Heart left ventricle (tissue), 16 donors: ENCODE measurements at regions not wholly inside any gene's neighbourhood (a gene's known extent, or its start where the extent isn't known, plus 50 kb on each side); places are given as distances from the start of the nearest gene placed in this dataset.
A peak's percentile ranks its signal among the peaks of the same experiment; 100 is the strongest.

Source experiments
- ATAC-seq, 4 donors: fragments of 200-7000 bp; cut with Tn5 transposase; one replicate each; pipeline ENCODE4 v1.9.1; 2020 to 2022; ENCODE audit warnings: moderate library complexity in 4 of 4, mild to moderate bottlenecking in 3 of 4, moderate number of reproducible peaks in 1 of 4
- DNase-seq, 5 donors: peaks; one replicate each; pipeline ENCODE4 v3.0.0-alpha.2; 2020
- H3K27ac ChIP-seq, 12 donors: fragments of 200-600 bp; sonication (generic) in 4 of 12; one replicate each; pipeline versions ENCODE4 v1.5.0 to v1.8.0; 2016 to 2022; ENCODE audit warnings: mild to moderate bottlenecking in 2 of 12
- H3K27me3 ChIP-seq, 9 donors: fragments of 200-600 bp; sonication (generic) in 2 of 9; one replicate each; pipeline versions ENCODE4 v1.5.1 to v1.8.0; 2016 to 2022; ENCODE audit warnings: mild to moderate bottlenecking in 3 of 9
- H3K36me3 ChIP-seq, 9 donors: fragments of 200-600 bp; sonication (generic) in 2 of 9; one replicate each; pipeline versions ENCODE4 v1.5.0 to v1.8.0; 2018 to 2022; ENCODE audit warnings: mild to moderate bottlenecking in 2 of 9
- H3K4me1 ChIP-seq, 12 donors: fragments of 200-600 bp; sonication (generic) in 4 of 12; one replicate each; pipeline versions ENCODE4 v1.5.0 to v1.8.0; 2016 to 2022; ENCODE audit warnings: mild to moderate bottlenecking in 3 of 12
- H3K4me3 ChIP-seq, 12 donors: fragments of 200-600 bp; sonication (generic) in 4 of 12; one replicate each; pipeline versions ENCODE4 v1.5.0 to v1.8.0; 2017 to 2022; ENCODE audit warnings: mild to moderate bottlenecking in 9 of 12, moderate library complexity in 4 of 12
- H3K9me3 ChIP-seq, 12 donors: fragments of 200-600 bp; sonication (generic) in 4 of 12; one replicate each; pipeline versions ENCODE4 v1.5.0 to v1.8.0; 2016 to 2022; ENCODE audit warnings: mild to moderate bottlenecking in 1 of 12
- CTCF ChIP-seq, 12 donors: fragments of 200-600 bp; sonication (generic) in 4 of 12; IDR thresholded peaks; one replicate each; pipeline versions ENCODE4 v1.5.0 to v1.8.0; 2018 to 2022; ENCODE audit warnings: antibody characterized with exemption in 12 of 12, mild to moderate bottlenecking in 5 of 12
- POLR2A ChIP-seq, 2 donors: fragments of 450-650 bp; IDR thresholded peaks; one replicate each; pipeline ENCODE4 v1.6.1; 2017; ENCODE audit warnings: antibody characterized with exemption in 2 of 2, mild to moderate bottlenecking in 2 of 2, moderate library complexity in 2 of 2
- WGBS, 4 donors: extraction: QIAGEN DNeasy Blood & Tissue Kit in 2 of 4; methylation state at CpG; one replicate each; pipeline versions ENCODE4 v1.1.5 to v1.1.7; 2013 to 2018; 5-methylcytosine and 5-hydroxymethylcytosine counted together
- intact Hi-C, 10 donors: fragments of 100-400 bp; cut with DNase I; formaldehyde crosslinking; loops; one replicate each; pipeline versions ENCODE4 v1.11.1 to v1.14.2; 2022
- donor health status: ischemic (EF 13 %, LVEDD 7.1; RV severe dilation, severe dysfunction).
- donor health status: healthy with polysubstance abuse.
- donor health status: DM: no; HTN: yes; CAD: no.
- donor health status: DM: no; HTN: no; CAD: no.
- donor health status: ischemic (EF 25% LVEDD 6.9; RV normal size, moderate dysfunction).
- donor health status: ischemic (EF 25% LVEDD 5.7; RV mildly dilated, moderate dysfunction).
- donor health status: healthy.
- donor health status: DM: yes; HTN: yes; CAD: no.
- donor health status: ischemic (EF 35%, LVEDD 5.7; RV mildly dilated, moderate dysfunction).
- donor health status: nonischemic (EF 11% LVEDD 7.7; RV severe dilation, severe dysfunction).
- donor health status: DM: yes; HTN: yes; CAD: no.
- donor health status: PGD.
- donor health status: ischemic (EF 29% LVEDD 5.4; RV normal size, mild dysfunction).
- donor health status: nonischemic (EF 23%, LVEDD 6.1; RV moderate dilation, normal function).

GRCh38 chr6:21360336-21360735, 233.2 kb upstream of the SOX4 start:
- Histone ChIP-seq H3K4me3 (no peak overlapping the region), H3K4me1 (no peaks in the 10 kb centered on the region), H3K27me3 (no peaks in the 10 kb centered on the region), H3K36me3 (no peaks in the 10 kb centered on the region), H3K9me3 (no peaks in the 10 kb centered on the region), H3K27ac (no peak overlapping the region)
- TF ChIP-seq CTCF (IDR thresholded peaks at IDR 0.05) (no peak), POLR2A (IDR thresholded peaks at IDR 0.05) (no peak)
- ATAC-seq (no peak), DNase-seq (no peak)
- 81 to 92% (median 84%) methylated on average over 6 of the region's 6 CpGs for WGBS, 4 donors
- intact Hi-C loops, result no loop called here

GRCh38 chr6:21367148-21367547, 226.4 kb upstream of the SOX4 start:
- DNase-seq, result no peak
- intact Hi-C loops, result no loop called here
- H3K27me3 ChIP-seq, result no peaks in the 10 kb centered on the region
- no peak overlapping the region for H3K27ac ChIP-seq
- H3K9me3 ChIP-seq, result no peaks in the 10 kb centered on the region
- no peak overlapping the region for H3K4me3 ChIP-seq
- WGBS, 4 donors, result 91 to 96% (median 95%) methylated on average over 4 of the region's 4 CpGs
- TF ChIP-seq POLR2A (IDR thresholded peaks at IDR 0.05) (no peak), CTCF (IDR thresholded peaks at IDR 0.05) (no peak)
- H3K4me1 ChIP-seq, result peaks cover 0 to 12% (median 8%) of the 10 kb centered on the region in 12 donors
- no peaks in the 10 kb centered on the region for H3K36me3 ChIP-seq
- ATAC-seq, result no peak

- DNase-seq (no peak), ATAC-seq (no peak)
- 83 to 93% (median 92%) methylated on average over 3 of the region's 3 CpGs for WGBS, 4 donors
Measured at GRCh38 chr6:21367649-21368154, 225.8 kb upstream of the SOX4 start.

GRCh38 chr6:21371061-21371460, 222.5 kb upstream of the SOX4 start:
- intact Hi-C loops, result loop anchor here in 1 of 10 donors (10.0 kb wide), 1 partner anchor 214 kb away; no protein-coding TSS in a partner anchor
- no peak for DNase-seq
- Histone ChIP-seq H3K4me3 (no peak overlapping the region), H3K27ac (peak overlapping the region in 4 of 12 donors; percentile 13 to 44 (median 28)), H3K36me3 (no peaks in the 10 kb centered on the region), H3K9me3 (no peaks in the 10 kb centered on the region), H3K27me3 (no peaks in the 10 kb centered on the region), H3K4me1 (peaks cover 0 to 14% (median 8%) of the 10 kb centered on the region in 12 donors)
- ATAC-seq, result no peak
- 60 to 83% (median 76%) methylated on average over 1 of the region's 1 CpG for WGBS, 4 donors
- TF ChIP-seq POLR2A (IDR thresholded peaks at IDR 0.05) (no peak), CTCF (IDR thresholded peaks at IDR 0.05) (no peak)

More at GRCh38 chr6:21367649-21368154, 225.8 kb upstream of the SOX4 start:
- H3K27ac ChIP-seq, result no peak overlapping the region
- no peaks in the 10 kb centered on the region for H3K36me3 ChIP-seq
- H3K27me3 ChIP-seq, result no peaks in the 10 kb centered on the region
- TF ChIP-seq POLR2A (IDR thresholded peaks at IDR 0.05), result no peak
- no peak for TF ChIP-seq CTCF (IDR thresholded peaks at IDR 0.05)
- H3K9me3 ChIP-seq, result no peaks in the 10 kb centered on the region
- no peak overlapping the region for H3K4me3 ChIP-seq
- intact Hi-C loops, result no loop called here
- peaks cover 0 to 14% (median 8%) of the 10 kb centered on the region in 12 donors for H3K4me1 ChIP-seq
